ENCODE measurements at regions not wholly inside any gene's neighbourhood (a gene's known extent, or its start where the extent isn't known, plus 50 kb on each side); places are given as distances from the start of the nearest gene placed in this dataset.
"Not testable (repeated sequence)": the region's sequence is repeated elsewhere in the genome, so short reads cannot be mapped to it uniquely, and the experiment has no call there.

DNA sequence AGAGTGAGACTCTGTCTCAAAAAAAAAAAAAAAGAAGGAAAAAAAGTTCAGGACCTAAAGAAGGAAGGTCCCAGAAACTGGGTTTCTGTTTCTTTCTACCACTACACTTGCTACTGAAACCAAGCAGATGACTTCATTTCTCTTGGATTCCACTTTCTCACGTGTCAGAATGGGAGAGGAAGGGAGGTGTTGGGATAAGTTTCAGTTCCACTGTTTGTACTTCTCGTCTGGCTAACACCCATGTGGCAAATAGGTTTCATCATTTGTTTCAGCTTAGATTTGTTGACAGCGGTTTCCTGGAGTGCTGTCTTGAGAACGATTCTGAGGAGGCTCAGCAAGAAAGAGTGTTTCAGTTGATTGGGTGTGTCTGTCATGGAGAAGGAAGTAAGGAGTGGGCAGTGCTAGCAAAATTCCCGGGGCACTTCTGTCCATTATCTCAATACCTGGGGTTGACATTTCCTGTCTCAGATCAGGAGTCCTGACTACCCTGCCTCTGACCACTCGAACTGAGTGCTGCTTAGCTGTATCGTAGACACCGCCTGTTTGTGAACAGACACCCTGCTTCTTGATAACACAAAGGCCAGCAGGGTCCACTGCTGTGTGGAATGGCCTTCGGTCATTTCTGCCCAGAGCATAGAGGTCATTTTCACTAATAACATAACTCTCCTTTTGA lies 104.8 kb upstream of the SPDYE9 start:
- intact Hi-C loops (cut with DNase I); DNase-seq; H3K9me3 ChIP-seq (ENCODE audit: control insufficient read depth in 2 of 3, insufficient read depth in 1 of 3, low read length in 3 of 3); H3K4me3 ChIP-seq (ENCODE audit: low read length in 3 of 3); H3K4me1 ChIP-seq (ENCODE audit: control insufficient read depth in 2 of 3, insufficient read depth in 2 of 3, low read depth in 1 of 3, low read length in 3 of 3); H3K27ac ChIP-seq (ENCODE audit: low read depth in 2 of 2, low read length in 2 of 2); H3K9ac ChIP-seq (ENCODE audit: low read length in 3 of 3); H3K27me3 ChIP-seq (ENCODE audit: control insufficient read depth, insufficient read depth, low read length); H3K36me3 ChIP-seq (ENCODE audit: control insufficient read depth in 2 of 3, insufficient read depth in 3 of 3, low read length in 3 of 3); FAIRE-seq: not testable (repeated sequence)

- H3K9me3 ChIP-seq (ENCODE audit: control insufficient read depth in 2 of 3, insufficient read depth in 1 of 3, low read length in 3 of 3); H3K27me3 ChIP-seq (ENCODE audit: control insufficient read depth, insufficient read depth, low read length); DNase-seq; H3K9ac ChIP-seq (ENCODE audit: low read length in 3 of 3); H3K4me1 ChIP-seq (ENCODE audit: control insufficient read depth in 2 of 3, insufficient read depth in 2 of 3, low read depth in 1 of 3, low read length in 3 of 3); H3K4me3 ChIP-seq (ENCODE audit: low read length in 3 of 3); intact Hi-C loops (cut with DNase I); FAIRE-seq; H3K36me3 ChIP-seq (ENCODE audit: control insufficient read depth in 2 of 3, insufficient read depth in 3 of 3, low read length in 3 of 3); H3K27ac ChIP-seq (ENCODE audit: low read depth in 2 of 2, low read length in 2 of 2): not testable (repeated sequence)
Observed at GRCh38 chr7:73188287-73188686, 102.4 kb upstream of the SPDYE9 start.

- H3K27ac ChIP-seq (ENCODE audit: low read depth in 2 of 2, low read length in 2 of 2); H3K4me1 ChIP-seq (ENCODE audit: control insufficient read depth in 2 of 3, insufficient read depth in 2 of 3, low read depth in 1 of 3, low read length in 3 of 3); H3K9me3 ChIP-seq (ENCODE audit: control insufficient read depth in 2 of 3, insufficient read depth in 1 of 3, low read length in 3 of 3); intact Hi-C loops (cut with DNase I); DNase-seq; H3K36me3 ChIP-seq (ENCODE audit: control insufficient read depth in 2 of 3, insufficient read depth in 3 of 3, low read length in 3 of 3); FAIRE-seq; H3K9ac ChIP-seq (ENCODE audit: low read length in 3 of 3); H3K27me3 ChIP-seq (ENCODE audit: control insufficient read depth, insufficient read depth, low read length); H3K4me3 ChIP-seq (ENCODE audit: low read length in 3 of 3): not testable (repeated sequence)
Observed at GRCh38 chr7:73186589-73187309, 100.9 kb upstream of the SPDYE9 start.

DNA sequence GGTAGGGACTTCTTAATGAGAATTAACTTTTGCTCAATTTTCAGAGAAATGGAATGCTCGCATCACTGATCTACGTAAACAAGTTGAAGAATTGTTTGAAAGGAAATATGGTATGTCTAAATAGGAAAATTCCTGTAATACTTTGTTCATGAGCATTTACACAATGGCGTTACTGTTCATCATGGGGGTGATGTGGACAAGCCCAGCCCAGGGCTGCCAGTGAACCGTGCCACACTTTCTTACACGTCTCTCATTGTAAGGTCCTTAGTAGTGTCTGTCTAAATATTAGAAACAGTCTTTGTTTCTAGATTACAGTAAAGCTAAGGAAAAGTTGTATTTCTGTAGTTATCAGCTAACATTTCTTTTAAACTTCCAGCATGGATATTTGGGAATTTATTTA lies 91.0 kb upstream of the SPDYE9 start:
- H3K36me3 ChIP-seq (ENCODE audit: control insufficient read depth in 2 of 3, insufficient read depth in 3 of 3, low read length in 3 of 3); H3K9ac ChIP-seq (ENCODE audit: low read length in 3 of 3); DNase-seq; H3K27me3 ChIP-seq (ENCODE audit: control insufficient read depth, insufficient read depth, low read length); H3K9me3 ChIP-seq (ENCODE audit: control insufficient read depth in 2 of 3, insufficient read depth in 1 of 3, low read length in 3 of 3); FAIRE-seq; H3K4me1 ChIP-seq (ENCODE audit: control insufficient read depth in 2 of 3, insufficient read depth in 2 of 3, low read depth in 1 of 3, low read length in 3 of 3); H3K27ac ChIP-seq (ENCODE audit: low read depth in 2 of 2, low read length in 2 of 2); H3K4me3 ChIP-seq (ENCODE audit: low read length in 3 of 3); intact Hi-C loops (cut with DNase I): not testable (repeated sequence)

- FAIRE-seq; H3K4me1 ChIP-seq (ENCODE audit: control insufficient read depth in 2 of 3, insufficient read depth in 2 of 3, low read depth in 1 of 3, low read length in 3 of 3); H3K27me3 ChIP-seq (ENCODE audit: control insufficient read depth, insufficient read depth, low read length); H3K9ac ChIP-seq (ENCODE audit: low read length in 3 of 3); H3K9me3 ChIP-seq (ENCODE audit: control insufficient read depth in 2 of 3, insufficient read depth in 1 of 3, low read length in 3 of 3); DNase-seq; H3K27ac ChIP-seq (ENCODE audit: low read depth in 2 of 2, low read length in 2 of 2); H3K36me3 ChIP-seq (ENCODE audit: control insufficient read depth in 2 of 3, insufficient read depth in 3 of 3, low read length in 3 of 3); H3K4me3 ChIP-seq (ENCODE audit: low read length in 3 of 3); intact Hi-C loops (cut with DNase I): not testable (repeated sequence)
Observed at GRCh38 chr7:73175322-73175721, 89.5 kb upstream of the SPDYE9 start.

GRCh38 chr7:73170902-73171301 lies 85.1 kb upstream of the SPDYE9 start:
- H3K9me3 ChIP-seq (ENCODE audit: control insufficient read depth in 2 of 3, insufficient read depth in 1 of 3, low read length in 3 of 3); H3K27me3 ChIP-seq (ENCODE audit: control insufficient read depth, insufficient read depth, low read length); H3K27ac ChIP-seq (ENCODE audit: low read depth in 2 of 2, low read length in 2 of 2); H3K4me1 ChIP-seq (ENCODE audit: control insufficient read depth in 2 of 3, insufficient read depth in 2 of 3, low read depth in 1 of 3, low read length in 3 of 3); FAIRE-seq; H3K36me3 ChIP-seq (ENCODE audit: control insufficient read depth in 2 of 3, insufficient read depth in 3 of 3, low read length in 3 of 3); intact Hi-C loops (cut with DNase I); H3K9ac ChIP-seq (ENCODE audit: low read length in 3 of 3); H3K4me3 ChIP-seq (ENCODE audit: low read length in 3 of 3): not testable (repeated sequence)
- DNase-seq = peak in 1 of 5 donors; percentile 39

DNA sequence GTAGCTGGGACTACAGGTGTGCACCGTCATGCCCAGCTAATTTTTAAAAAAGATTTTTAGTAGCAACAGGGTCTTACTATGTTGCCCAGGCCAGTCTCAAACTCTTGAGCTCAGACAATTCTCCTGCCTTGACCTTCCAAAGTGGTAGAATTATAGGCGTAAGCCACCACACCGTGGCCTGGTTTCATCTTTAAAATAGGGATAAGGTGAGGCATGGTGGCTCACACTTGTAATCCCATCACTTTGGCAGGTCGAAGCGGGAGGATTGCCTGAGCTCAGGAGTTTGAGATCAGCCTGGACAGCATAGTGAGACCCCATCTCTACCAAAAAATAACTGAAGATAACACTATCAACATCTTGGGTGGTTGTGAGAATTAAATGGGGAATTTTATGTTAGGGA lies 84.6 kb upstream of the SPDYE9 start:
- H3K27me3 ChIP-seq (ENCODE audit: control insufficient read depth, insufficient read depth, low read length); H3K4me1 ChIP-seq (ENCODE audit: control insufficient read depth in 2 of 3, insufficient read depth in 2 of 3, low read depth in 1 of 3, low read length in 3 of 3); H3K4me3 ChIP-seq (ENCODE audit: low read length in 3 of 3); H3K27ac ChIP-seq (ENCODE audit: low read depth in 2 of 2, low read length in 2 of 2); FAIRE-seq; H3K9ac ChIP-seq (ENCODE audit: low read length in 3 of 3); H3K36me3 ChIP-seq (ENCODE audit: control insufficient read depth in 2 of 3, insufficient read depth in 3 of 3, low read length in 3 of 3); H3K9me3 ChIP-seq (ENCODE audit: control insufficient read depth in 2 of 3, insufficient read depth in 1 of 3, low read length in 3 of 3); intact Hi-C loops (cut with DNase I); DNase-seq: not testable (repeated sequence)

- H3K4me3 ChIP-seq (ENCODE audit: low read length in 3 of 3); H3K4me1 ChIP-seq (ENCODE audit: control insufficient read depth in 2 of 3, insufficient read depth in 2 of 3, low read depth in 1 of 3, low read length in 3 of 3); H3K27me3 ChIP-seq (ENCODE audit: control insufficient read depth, insufficient read depth, low read length); H3K9ac ChIP-seq (ENCODE audit: low read length in 3 of 3); H3K27ac ChIP-seq (ENCODE audit: low read depth in 2 of 2, low read length in 2 of 2); FAIRE-seq; H3K9me3 ChIP-seq (ENCODE audit: control insufficient read depth in 2 of 3, insufficient read depth in 1 of 3, low read length in 3 of 3); H3K36me3 ChIP-seq (ENCODE audit: control insufficient read depth in 2 of 3, insufficient read depth in 3 of 3, low read length in 3 of 3); intact Hi-C loops (cut with DNase I); DNase-seq: not testable (repeated sequence)
Observed at GRCh38 chr7:73166152-73166551, 80.3 kb upstream of the SPDYE9 start.
